A549 (cell line): ENCODE measurements at regions not wholly inside any gene's neighbourhood (a gene's known extent, or its start where the extent isn't known, plus 50 kb on each side); places are given as distances from the start of the nearest gene placed in this dataset.

Experiments
- ATAC-seq, 2 experiments: fragments of 200-7000 bp in 1 of 2; fragments of >200 bp in 1 of 2; cut with Nextera tagmentation in 1 of 2; cut with Tn5 transposase in 1 of 2; 3 replicates each; pipeline versions ENCODE4 v1.8.0 to v1.9.1; 2018 to 2020; ENCODE audit warnings: mild to moderate bottlenecking in 1 of 2, moderate library complexity in 1 of 2
- CTCF ChIA-PET: fragments of 300-600 bp; sonication (Branson Sonifier 250); formaldehyde crosslinking; extraction: SDS; loops from one replicate; lab custom pipeline; 2021; ENCODE audit warnings: antibody characterized with exemption, inconsistent platforms; lab: Yijun Ruan, JAX
- POLR2A ChIA-PET: fragments of 350-600 bp; formaldehyde crosslinking; extraction: SDS; loops from one replicate; lab custom pipeline; 2021; ENCODE audit warnings: antibody characterized with exemption, inconsistent platforms; lab: Yijun Ruan, JAX
- DNase-seq, 2 experiments: peaks; one replicate each; pipeline versions ENCODE4 v3.0.0 to v3.0.0-alpha.2; 2011 to 2016; ENCODE audit warnings: low read depth in 1 of 2, low spot score in 1 of 2
- FAIRE-seq: peaks from 2 replicates; lab custom pipeline; 2011; peaks lifted over from hg19 to GRCh38; lab: Jason Lieb, UNC
- H3K27ac ChIP-seq, 2 experiments: fragments of >200 bp; sonication (Bioruptor Twin); formaldehyde crosslinking; 3 replicates each; pipeline ENCODE4 v1.5.1; 2016 to 2017
- H3K4me1 ChIP-seq: fragments of >200 bp; sonication (Bioruptor Twin); formaldehyde crosslinking; 3 replicates; pipeline ENCODE4 v1.6.1; 2016
- H3K4me2 ChIP-seq: fragments of >200 bp; sonication (Bioruptor Twin); formaldehyde crosslinking; 3 replicates; pipeline ENCODE4 v1.6.1; 2016
- H3K4me3 ChIP-seq: fragments of >200 bp; sonication (Bioruptor Twin); formaldehyde crosslinking; 3 replicates; pipeline ENCODE4 v1.5.1; 2016
- H3K9me3 ChIP-seq: fragments of >200 bp; sonication (Bioruptor Twin); formaldehyde crosslinking; 3 replicates; pipeline ENCODE4 v1.6.1; 2016
- CBX8 ChIP-seq: fragments of 200-600 bp; sonication (generic); IDR thresholded peaks from 2 replicates; pipeline ENCODE4 v1.6.1; 2016
- EHF ChIP-seq: fragments of 250-450 bp; sonication (Bioruptor Pico); IDR thresholded peaks from 2 replicates; pipeline ENCODE4 v1.5.0; 2020; ENCODE audit warnings: mild to moderate bottlenecking
- FOSL2 ChIP-seq, 2 experiments: fragments of 450-650 bp in 1 of 2; fragments of >200 bp in 1 of 2; sonication (Bioruptor Twin) in 1 of 2; formaldehyde crosslinking; IDR thresholded peaks; 2 replicates each; pipeline versions ENCODE4 v1.5.0 to v1.6.1; 2016 to 2020; ENCODE audit warnings: mild to moderate bottlenecking in 1 of 2, moderate library complexity in 1 of 2
- GATA3 ChIP-seq: IDR thresholded peaks from 2 replicates; pipeline ENCODE4 v1.6.1; 2012; ENCODE audit warnings: borderline replicate concordance
- HEYL ChIP-seq: fragments of 250-450 bp; sonication (Bioruptor Pico); IDR thresholded peaks from 2 replicates; pipeline ENCODE4 v1.8.0; 2021; ENCODE audit warnings: mild to moderate bottlenecking, moderate library complexity
- HOXB13 ChIP-seq: fragments of 250-450 bp; sonication (Bioruptor Pico); IDR thresholded peaks from 2 replicates; pipeline ENCODE4 v1.5.0; 2020; ENCODE audit warnings: low read depth, mild to moderate bottlenecking, moderate library complexity
- JUNB ChIP-seq: fragments of >200 bp; sonication (Bioruptor Twin); formaldehyde crosslinking; IDR thresholded peaks from 2 replicates; pipeline ENCODE4 v1.6.1; 2016
- KDM1A ChIP-seq: fragments of 200-600 bp; sonication (generic); IDR thresholded peaks from 2 replicates; pipeline ENCODE4 v1.6.1; 2016; ENCODE audit warnings: low read depth, mild to moderate bottlenecking
- MAFK ChIP-seq: fragments of 450-650 bp; IDR thresholded peaks from 2 replicates; pipeline ENCODE4 v1.6.1; 2014; ENCODE audit not compliant: partially characterized antibody
- NFE2L2 ChIP-seq: fragments of 150-350 bp; conservative IDR thresholded peaks from 2 replicates; pipeline ENCODE4 v1.6.1; 2014; ENCODE audit warnings: low read length
- PHF8 ChIP-seq: fragments of 200-600 bp; sonication (generic); IDR thresholded peaks from 2 replicates; pipeline ENCODE4 v1.6.1; 2016; ENCODE audit warnings: low read depth, mild to moderate bottlenecking, antibody characterized with exemption, moderate library complexity, borderline replicate concordance
- POLR2AphosphoS2 ChIP-seq: conservative IDR thresholded peaks from 2 replicates; pipeline ENCODE4 v1.6.1; 2012; ENCODE audit warnings: low read length, improper control_type of control experiment, inconsistent platforms
- RAD21 ChIP-seq, 2 experiments: fragments of >200 bp in 1 of 2; sonication (Bioruptor Twin) in 1 of 2; formaldehyde crosslinking in 1 of 2; IDR thresholded peaks in 1 of 2; conservative IDR thresholded peaks in 1 of 2; 2 replicates in 1 of 2; 3 replicates in 1 of 2; pipeline ENCODE4 v1.6.1; 2012 to 2018; ENCODE audit warnings: inconsistent platforms in 1 of 2
- ZSCAN20 ChIP-seq: fragments of 250-450 bp; sonication (Bioruptor Pico); IDR thresholded peaks from 2 replicates; pipeline ENCODE4 v1.8.0; 2022; ENCODE audit warnings: mild to moderate bottlenecking, moderate library complexity
- WGBS: methylation state at CpG from one replicate; pipeline ENCODE4 v1.1.6; 2017; ENCODE audit errors: missing lambda C conversion rate; 5-methylcytosine and 5-hydroxymethylcytosine counted together
- TF ChIP-seq, protein P1 (sequence below): fragments of 250-450 bp; sonication (Bioruptor Pico); IDR thresholded peaks from 2 replicates; pipeline ENCODE4 v1.5.0; 2020; ENCODE audit warnings: low read depth, mild to moderate bottlenecking, moderate library complexity
- TF ChIP-seq, protein P2 (sequence below): fragments of 450-650 bp; IDR thresholded peaks from 2 replicates; pipeline ENCODE4 v1.6.1; 2014; ENCODE audit warnings: antibody characterized with exemption
- TF ChIP-seq, protein P3 (sequence below): fragments of >200 bp; sonication (Bioruptor Twin); formaldehyde crosslinking; IDR thresholded peaks from 3 replicates; pipeline ENCODE4 v1.6.1; 2016

DNA sequence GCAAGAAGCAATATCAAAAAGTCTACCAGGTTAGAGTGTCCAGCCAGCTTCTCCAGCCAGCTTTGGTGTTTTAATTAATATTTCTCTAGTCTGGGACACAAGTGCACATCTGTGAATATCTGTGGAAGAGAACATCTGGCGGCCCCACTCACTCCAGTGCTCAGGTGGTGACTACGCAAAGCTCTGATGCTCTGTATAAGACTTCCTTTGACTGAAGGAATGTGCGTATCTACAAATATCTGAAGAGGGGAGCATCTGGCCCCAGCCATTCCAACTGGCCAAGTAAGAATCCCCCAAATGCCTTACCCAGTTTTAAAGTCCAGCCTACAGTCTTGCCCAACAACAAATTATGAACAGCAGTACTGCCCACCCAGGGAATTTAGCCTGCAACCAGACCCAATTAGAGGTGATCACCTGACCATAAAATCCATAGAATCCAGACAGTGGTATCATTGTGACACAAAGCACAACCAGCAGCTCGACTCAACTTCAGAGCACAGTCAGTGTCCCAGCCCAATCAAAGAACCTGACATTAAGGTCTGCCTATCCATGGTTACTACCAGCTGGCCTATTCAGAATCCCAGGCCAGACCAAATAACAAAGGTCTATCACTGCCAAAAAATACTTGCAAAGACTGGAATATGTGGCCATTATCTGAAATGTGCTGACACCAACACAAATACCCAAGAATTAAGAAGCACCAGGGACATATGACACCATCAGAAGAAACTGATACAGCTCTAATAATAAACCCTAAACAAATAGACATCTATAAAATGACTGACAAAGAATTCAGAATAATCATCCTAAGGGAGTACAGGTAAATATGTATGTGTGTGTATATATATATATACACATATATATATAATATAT, 76.1 kb upstream of the MANEA start:
- POLR2A ChIA-PET, result no interaction called here

GRCh38 chr6:95503568-95503967, 73.8 kb upstream of the MANEA start:
- no peak for ATAC-seq
- H3K9me3 ChIP-seq, result no peaks in the 10 kb centered on the region
- TF ChIP-seq HEYL (no peak), GATA3 (no peak), RAD21 (conservative IDR thresholded peaks at IDR 0.05 in 1 of 2, IDR thresholded peaks at IDR 0.05 in 1 of 2) (no peak), JUNB (no peak), NFE2L2 (no peak), EHF (CRISPR knock-in tag) (no peak), HOXB13 (CRISPR knock-in tag) (no peak), PHF8 (no peak), ZSCAN20 (no peak), POLR2AphosphoS2 (no peak), KDM1A (no peak), CBX8 (no peak)
- TF ChIP-seq, protein P1, sequence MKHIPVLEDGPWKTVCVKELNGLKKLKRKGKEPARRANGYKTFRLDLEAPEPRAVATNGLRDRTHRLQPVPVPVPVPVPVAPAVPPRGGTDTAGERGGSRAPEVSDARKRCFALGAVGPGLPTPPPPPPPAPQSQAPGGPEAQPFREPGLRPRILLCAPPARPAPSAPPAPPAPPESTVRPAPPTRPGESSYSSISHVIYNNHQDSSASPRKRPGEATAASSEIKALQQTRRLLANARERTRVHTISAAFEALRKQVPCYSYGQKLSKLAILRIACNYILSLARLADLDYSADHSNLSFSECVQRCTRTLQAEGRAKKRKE (CRISPR knock-in tag), result no peak
- TF ChIP-seq, protein P2, sequence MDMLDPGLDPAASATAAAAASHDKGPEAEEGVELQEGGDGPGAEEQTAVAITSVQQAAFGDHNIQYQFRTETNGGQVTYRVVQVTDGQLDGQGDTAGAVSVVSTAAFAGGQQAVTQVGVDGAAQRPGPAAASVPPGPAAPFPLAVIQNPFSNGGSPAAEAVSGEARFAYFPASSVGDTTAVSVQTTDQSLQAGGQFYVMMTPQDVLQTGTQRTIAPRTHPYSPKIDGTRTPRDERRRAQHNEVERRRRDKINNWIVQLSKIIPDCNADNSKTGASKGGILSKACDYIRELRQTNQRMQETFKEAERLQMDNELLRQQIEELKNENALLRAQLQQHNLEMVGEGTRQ, result no peak
- TF ChIP-seq, protein P3, sequence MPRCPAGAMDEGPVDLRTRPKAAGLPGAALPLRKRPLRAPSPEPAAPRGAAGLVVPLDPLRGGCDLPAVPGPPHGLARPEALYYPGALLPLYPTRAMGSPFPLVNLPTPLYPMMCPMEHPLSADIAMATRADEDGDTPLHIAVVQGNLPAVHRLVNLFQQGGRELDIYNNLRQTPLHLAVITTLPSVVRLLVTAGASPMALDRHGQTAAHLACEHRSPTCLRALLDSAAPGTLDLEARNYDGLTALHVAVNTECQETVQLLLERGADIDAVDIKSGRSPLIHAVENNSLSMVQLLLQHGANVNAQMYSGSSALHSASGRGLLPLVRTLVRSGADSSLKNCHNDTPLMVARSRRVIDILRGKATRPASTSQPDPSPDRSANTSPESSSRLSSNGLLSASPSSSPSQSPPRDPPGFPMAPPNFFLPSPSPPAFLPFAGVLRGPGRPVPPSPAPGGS, result no peak
- no peak overlapping the region for H3K27ac ChIP-seq
- no peak for FAIRE-seq
- POLR2A ChIA-PET, result no interaction called here
- DNase-seq, result no peak
- H3K4me3 ChIP-seq, result no peak overlapping the region
- no peaks in the 10 kb centered on the region for H3K4me1 ChIP-seq
- no peak overlapping the region for H3K4me2 ChIP-seq
- CTCF ChIA-PET, result no interaction called here
- 0% methylated on average over 1 of the region's 1 CpG for WGBS

More for the DNA sequence above, 76.1 kb upstream of the MANEA start:
- no peak for ATAC-seq
- no peak for DNase-seq
- Histone ChIP-seq H3K4me1 (no peaks in the 10 kb centered on the region), H3K9me3 (no peaks in the 10 kb centered on the region), H3K4me3 (no peak overlapping the region), H3K4me2 (no peak overlapping the region), H3K27ac (no peak overlapping the region)
- CTCF ChIA-PET, result interaction anchor here (0.6 kb wide), 1 partner anchor 68 kb away, joined by 3 read pairs; no protein-coding TSS in a partner anchor
- FAIRE-seq, result no peak
- TF ChIP-seq MAFK (peak; percentile 42), FOSL2 (IDR thresholded peaks at IDR 0.05) (no peak), FOSL2 (CRISPR knock-in tag; IDR thresholded peaks at IDR 0.05) (no peak)
- TF ChIP-seq, all 56 proteins: peak for 1
- WGBS, result 70% methylated on average over 3 of the region's 4 CpGs

DNA sequence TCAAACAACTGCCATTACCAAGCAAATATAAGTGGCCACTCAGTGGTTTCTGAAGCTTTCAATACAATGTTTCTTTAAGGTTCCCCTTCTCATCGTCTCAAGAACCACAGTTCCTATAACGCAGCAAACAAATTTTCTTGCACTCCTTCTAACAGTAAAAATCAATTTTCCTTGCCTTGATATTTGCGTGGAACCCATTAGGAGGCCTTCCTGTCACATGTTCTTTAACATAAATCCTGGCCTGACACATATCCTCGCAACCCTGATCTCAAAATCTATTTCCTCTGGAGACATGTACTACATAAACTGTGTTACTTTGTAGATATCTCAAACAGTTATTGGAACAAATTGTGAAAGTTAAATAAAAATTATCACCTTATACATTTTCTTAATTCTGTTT, 65.9 kb upstream of the MANEA start:
- Histone ChIP-seq H3K4me1 (no peaks in the 10 kb centered on the region), H3K9me3 (no peaks in the 10 kb centered on the region), H3K4me3 (no peak overlapping the region), H3K27ac (no peak overlapping the region), H3K4me2 (no peak overlapping the region)
- ChIA-PET CTCF (no interaction called here), POLR2A (no interaction called here)
- no peak for FAIRE-seq
- 21% methylated on average over 4 of the region's 4 CpGs for WGBS
- ATAC-seq, result no peak
- TF ChIP-seq, protein P2, result no peak
- no peak for TF ChIP-seq GATA3
- no peak for DNase-seq
